Smooth muscle cell of the brain vasculature (primary cell): ENCODE measurements at regions not wholly inside any gene's neighbourhood (a gene's known extent, or its start where the extent isn't known, plus 50 kb on each side); places are given as distances from the start of the nearest gene placed in this dataset.
A peak's percentile ranks its signal among the peaks of the same experiment; 100 is the strongest.

Source experiments
- DNase-seq: peaks from one replicate; pipeline ENCODE4 v3.0.0-alpha.2; 2012; ENCODE audit warnings: low read depth, low spot score

- DNase-seq = no peak
These were observed 204.4 kb downstream of the FAM76B start for GRCh38 chr11:95585069-95585751.

GRCh38 chr11:95584589-95584988 is 205.0 kb downstream of the FAM76B start:
- no peak for DNase-seq

- DNase-seq = no peak
These were observed 205.4 kb downstream of the FAM76B start for GRCh38 chr11:95584180-95584579.

- DNase-seq = no peak
These were observed 211.7 kb downstream of the FAM76B start for GRCh38 chr11:95577716-95578460.

DNA sequence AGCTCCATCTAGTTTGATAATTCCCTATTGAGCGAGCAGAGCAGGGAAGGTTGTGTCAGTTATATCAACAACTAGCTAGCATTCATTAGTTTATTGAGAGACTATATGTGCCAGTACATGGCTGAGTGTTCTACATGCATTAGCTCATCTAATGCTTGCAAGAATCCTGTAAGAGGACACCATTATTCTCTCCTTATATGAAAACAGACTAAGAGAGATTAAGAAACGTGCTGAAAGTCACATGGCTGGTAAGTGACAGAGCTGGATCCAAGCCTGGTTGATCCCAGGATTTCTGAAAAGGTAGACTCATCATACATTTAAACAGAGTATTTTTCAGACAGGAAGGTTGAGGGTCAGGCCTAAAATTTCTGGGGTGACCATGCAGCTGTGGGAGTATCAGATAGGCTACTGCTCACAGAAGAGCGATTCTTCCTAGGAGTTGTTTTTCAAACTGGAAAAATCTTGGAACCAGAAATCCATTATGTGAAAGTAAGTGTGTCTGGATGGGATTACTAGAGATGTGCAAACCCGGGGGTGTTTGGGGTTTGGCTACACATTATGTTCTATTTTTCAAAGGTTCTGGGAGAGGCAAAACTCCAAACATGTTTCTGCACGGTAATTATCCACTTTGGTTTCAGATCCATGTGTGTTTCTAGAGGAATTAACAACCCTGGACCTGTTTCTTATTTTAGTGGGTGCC is 213.3 kb downstream of the FAM76B start:
- DNase-seq = no peak

DNA sequence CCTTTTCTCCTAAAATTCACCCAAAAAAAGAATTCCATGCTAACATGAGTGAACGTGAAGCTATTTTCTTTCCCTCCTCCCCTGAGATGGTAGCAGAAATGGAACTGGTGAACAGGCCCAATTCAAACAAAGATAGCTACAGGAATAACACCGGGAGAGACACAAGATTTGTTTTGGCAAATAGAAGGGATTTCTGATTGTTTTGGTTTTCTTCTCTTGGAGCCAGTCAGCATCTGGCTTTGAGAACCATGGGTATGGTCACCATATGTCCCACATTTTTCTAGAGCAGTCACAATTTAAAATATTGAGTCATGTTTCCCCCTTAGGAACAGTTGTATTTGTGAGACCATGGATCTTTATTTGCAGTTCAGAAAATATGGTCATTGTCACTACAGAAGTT is 214.1 kb downstream of the FAM76B start:
- no peak for DNase-seq

DNA sequence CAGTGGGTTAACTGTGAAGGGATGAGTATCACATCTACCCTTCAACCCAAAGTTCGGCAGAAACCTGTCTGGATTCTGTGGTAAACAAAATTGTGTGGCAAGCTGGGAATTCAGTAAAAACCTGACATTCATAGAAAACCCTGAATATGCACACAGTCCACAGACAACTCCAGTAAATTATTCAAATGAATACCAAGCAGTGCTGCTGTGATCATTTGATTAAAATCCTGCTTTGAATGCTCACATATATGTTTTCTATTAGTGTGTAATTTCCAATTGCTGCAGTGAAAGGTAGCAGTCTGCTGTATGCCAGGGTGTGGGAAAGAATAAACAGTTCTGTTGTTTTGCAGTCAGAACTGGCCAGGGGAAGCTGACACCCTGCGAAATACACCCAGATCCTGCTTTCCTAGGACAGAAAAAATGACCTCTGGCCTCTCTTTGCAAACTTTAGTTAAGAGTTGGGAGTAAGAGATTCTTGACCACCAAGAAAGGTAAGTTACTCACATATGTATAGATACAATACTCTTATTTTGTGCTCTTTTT is 217.8 kb downstream of the FAM76B start:
- no peak for DNase-seq

- no peak for DNase-seq
These were observed 218.7 kb downstream of the FAM76B start for GRCh38 chr11:95570845-95571244.

DNA sequence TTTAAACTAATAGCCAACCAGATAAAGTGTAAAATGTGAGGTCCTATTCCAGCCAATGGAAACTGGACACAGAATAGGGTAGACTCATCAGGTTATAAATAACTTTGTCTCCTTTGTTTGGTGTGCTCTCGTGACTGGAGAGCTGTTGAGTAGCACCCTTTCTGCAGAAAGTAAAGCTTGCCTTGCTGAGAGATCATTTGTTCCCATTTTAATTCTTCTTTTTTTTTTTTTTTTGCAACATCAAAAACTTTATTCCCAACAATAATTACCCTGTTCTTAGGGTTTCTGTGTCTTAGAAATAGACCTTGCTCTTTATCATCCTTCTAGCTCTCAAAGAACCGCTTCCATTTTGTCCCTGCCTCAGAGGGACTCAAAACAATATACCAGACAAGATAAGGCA is 220.4 kb downstream of the FAM76B start:
- DNase-seq = no peak

GRCh38 chr11:95568281-95568680 is 221.3 kb downstream of the FAM76B start:
- no peak for DNase-seq

GRCh38 chr11:95567685-95568084 is 221.9 kb downstream of the FAM76B start:
- no peak for DNase-seq

DNA sequence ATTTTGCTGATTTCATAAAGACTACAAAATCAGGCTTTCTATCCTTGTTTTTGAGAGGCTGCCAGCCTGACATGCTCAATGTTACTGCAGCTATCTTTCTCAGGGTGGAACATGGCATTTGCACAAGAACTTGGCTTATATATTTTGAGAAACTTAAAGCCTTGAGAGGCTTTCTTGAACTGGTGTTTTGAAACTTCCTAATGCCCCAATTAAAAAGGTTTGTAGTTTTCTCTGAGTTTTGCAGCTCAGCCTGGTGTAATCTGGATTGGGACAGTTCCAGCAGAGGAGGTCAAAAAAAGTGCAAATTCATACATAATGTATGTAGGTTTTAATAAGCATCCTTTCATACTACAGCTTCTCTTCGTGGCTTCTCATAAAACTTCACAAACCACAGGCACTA is 223.4 kb downstream of the FAM76B start:
- DNase-seq = no peak

- no peak for DNase-seq
These were observed 223.8 kb downstream of the FAM76B start for GRCh38 chr11:95565724-95566141.

- no peak for DNase-seq
These were observed 225.7 kb downstream of the FAM76B start for GRCh38 chr11:95563859-95564258.

GRCh38 chr11:95563173-95563572 is 226.4 kb downstream of the FAM76B start:
- no peak for DNase-seq

DNA sequence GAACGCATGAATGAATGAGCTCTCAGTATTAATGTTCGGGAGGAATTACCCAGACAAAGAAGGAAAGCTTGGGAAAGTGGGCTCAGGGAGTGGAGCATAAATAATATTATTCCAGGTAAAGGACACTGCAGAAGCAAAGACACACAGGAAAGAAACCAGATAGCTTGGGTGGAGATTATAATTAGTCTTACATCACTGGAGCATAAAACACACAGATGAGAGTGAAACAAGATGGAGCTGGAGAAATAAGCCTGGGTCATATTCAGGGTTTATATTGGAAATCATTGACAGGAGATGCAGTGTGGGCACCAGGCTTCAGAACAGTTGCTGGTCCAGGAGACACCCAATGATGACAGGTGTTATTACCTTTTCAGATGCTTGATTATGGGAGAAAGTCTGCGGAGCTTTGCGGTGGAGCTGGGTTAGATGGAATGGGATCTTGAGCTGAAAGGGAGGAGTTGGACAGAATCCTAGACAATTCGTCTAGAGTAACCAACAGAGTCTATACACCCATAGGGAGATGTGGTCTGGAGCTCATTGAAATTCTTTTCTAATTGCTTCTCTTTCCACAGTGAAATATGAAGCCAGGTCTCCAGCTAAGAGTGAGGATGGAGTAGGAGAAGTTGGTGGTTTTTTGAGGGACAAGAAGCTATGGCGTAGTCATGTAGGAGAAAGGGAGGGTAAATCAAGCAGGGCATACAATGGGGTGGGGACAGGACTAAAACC is 227.2 kb downstream of the FAM76B start:
- no peak for DNase-seq

DNA sequence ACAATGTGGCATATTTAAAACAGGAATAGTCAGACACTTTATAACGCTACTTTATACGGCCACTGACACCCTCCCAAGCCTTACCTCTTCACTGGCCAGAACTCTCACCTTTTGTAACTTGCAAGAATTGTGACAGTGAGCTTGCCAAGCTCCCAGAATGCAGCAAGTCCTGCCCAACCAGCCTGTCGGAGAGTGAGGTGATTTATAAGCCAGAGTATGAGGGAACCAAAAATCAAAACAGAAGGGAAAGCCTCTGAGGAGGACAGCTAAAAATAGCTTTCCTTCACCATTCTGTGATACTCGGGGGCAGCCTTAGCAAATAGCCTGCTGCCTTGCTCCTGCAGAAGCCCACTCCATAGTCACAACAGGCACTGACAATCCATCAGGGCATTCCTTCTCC is 229.7 kb downstream of the FAM76B start:
- DNase-seq = no peak

- DNase-seq = no peak
These were observed 232.2 kb downstream of the FAM76B start for GRCh38 chr11:95557376-95557775.

- peak; percentile 23 for DNase-seq
These were observed 233.0 kb downstream of the FAM76B start for GRCh38 chr11:95556342-95557163.

GRCh38 chr11:95556011-95556341 is 233.6 kb downstream of the FAM76B start:
- no peak for DNase-seq

- no peak for DNase-seq
These were observed 234.7 kb downstream of the FAM76B start for GRCh38 chr11:95554911-95555310.
